ENCODE measurements at regions not wholly inside any gene's neighbourhood (a gene's known extent, or its start where the extent isn't known, plus 50 kb on each side); places are given as distances from the start of the nearest gene placed in this dataset.

DNA sequence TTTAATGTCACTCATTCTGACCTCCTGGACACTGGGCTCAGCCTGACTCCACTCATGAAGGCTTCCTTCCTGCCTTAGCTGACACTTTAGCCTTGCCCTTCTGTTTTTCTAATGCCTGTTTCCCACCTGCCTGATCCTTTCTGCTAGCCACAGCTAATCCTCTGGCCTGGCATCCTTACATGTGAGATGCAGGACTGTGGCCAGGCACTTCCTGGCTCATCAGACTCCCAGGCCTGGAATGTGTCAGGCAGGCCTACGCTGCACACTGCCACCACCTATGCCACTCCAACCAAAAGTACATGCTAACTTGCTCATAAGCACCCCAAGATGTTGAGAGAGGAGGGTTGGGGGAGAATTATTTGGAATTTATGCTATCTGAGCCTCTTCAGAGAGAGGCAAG lies 138.8 kb upstream of the NALF2 start:
- no peak overlapping the region for H2BK20ac ChIP-seq (ENCODE audit: low read depth, low read length, poor library complexity, severe bottlenecking)
- peaks cover 2 to 9% of the 10 kb centered on the region in 2 experiments; a peak in 2 of 4 replicates for H3K4me1 Mint-ChIP-seq
- H3K27ac ChIP-seq (ENCODE audit: insufficient read length, low read depth, low read length), result no peak overlapping the region
- H3K4me1 ChIP-seq (ENCODE audit: insufficient read depth, low read length), result no peaks in the 10 kb centered on the region
- H3K27me3 ChIP-seq (ENCODE audit: insufficient read depth, low read length), result no peaks in the 10 kb centered on the region
- no peaks in the 10 kb centered on the region for H3K23me2 ChIP-seq (ENCODE audit: insufficient read length, low read depth, low read length, poor library complexity, severe bottlenecking)
- H3K9ac ChIP-seq (ENCODE audit: extremely low read depth, insufficient read length, low read length), result no peak overlapping the region
- H2BK12ac ChIP-seq (ENCODE audit: insufficient read length, low read depth, low read length), result no peak overlapping the region
- H3K79me2 ChIP-seq (ENCODE audit: insufficient read depth, low read length), result no peaks in the 10 kb centered on the region
- no peak overlapping the region for H4K91ac ChIP-seq (ENCODE audit: insufficient read length, low read depth, low read length)
- peaks cover 18% of the 10 kb centered on the region for H3K27me3 Mint-ChIP-seq (ENCODE audit: low read depth)
- H2BK15ac ChIP-seq (ENCODE audit: low read depth, low read length), result no peak overlapping the region
- H3K23ac ChIP-seq (ENCODE audit: insufficient read length, low read depth, low read length), result no peak overlapping the region
- TF ChIP-seq, protein P1, sequence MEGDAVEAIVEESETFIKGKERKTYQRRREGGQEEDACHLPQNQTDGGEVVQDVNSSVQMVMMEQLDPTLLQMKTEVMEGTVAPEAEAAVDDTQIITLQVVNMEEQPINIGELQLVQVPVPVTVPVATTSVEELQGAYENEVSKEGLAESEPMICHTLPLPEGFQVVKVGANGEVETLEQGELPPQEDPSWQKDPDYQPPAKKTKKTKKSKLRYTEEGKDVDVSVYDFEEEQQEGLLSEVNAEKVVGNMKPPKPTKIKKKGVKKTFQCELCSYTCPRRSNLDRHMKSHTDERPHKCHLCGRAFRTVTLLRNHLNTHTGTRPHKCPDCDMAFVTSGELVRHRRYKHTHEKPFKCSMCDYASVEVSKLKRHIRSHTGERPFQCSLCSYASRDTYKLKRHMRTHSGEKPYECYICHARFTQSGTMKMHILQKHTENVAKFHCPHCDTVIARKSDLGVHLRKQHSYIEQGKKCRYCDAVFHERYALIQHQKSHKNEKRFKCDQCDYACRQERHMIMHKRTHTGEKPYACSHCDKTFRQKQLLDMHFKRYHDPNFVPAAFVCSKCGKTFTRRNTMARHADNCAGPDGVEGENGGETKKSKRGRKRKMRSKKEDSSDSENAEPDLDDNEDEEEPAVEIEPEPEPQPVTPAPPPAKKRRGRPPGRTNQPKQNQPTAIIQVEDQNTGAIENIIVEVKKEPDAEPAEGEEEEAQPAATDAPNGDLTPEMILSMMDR (conservative IDR thresholded peaks at IDR 0.05), result no peak
- no CpG with 5 or more reads among the region's 1 CpG for WGBS (ENCODE audit: extremely low coverage, insufficient read length, low lambda C conversion rate)
- H3K36me3 Mint-ChIP-seq (ENCODE audit: insufficient read depth in 1 of 3, low read depth in 3 of 3), result peaks cover 0 to 3% (median 0%) of the 10 kb centered on the region in 3 experiments; a peak in 2 of 7 replicates
- no peak for DNase-seq
- H3K4ac ChIP-seq (ENCODE audit: low read depth, low read length), result no peak overlapping the region
- no peak overlapping the region for H3K4me3 Mint-ChIP-seq
- no peak overlapping the region for H2BK5ac ChIP-seq (ENCODE audit: insufficient read length, low read length)
- no peaks in the 10 kb centered on the region for H4K20me1 ChIP-seq (ENCODE audit: control insufficient read depth, insufficient read depth, insufficient read length)
- no peak overlapping the region for H3K56ac ChIP-seq (ENCODE audit: insufficient read length, low read depth, low read length)
- H4K8ac ChIP-seq (replicated peaks; ENCODE audit: insufficient read length, low read depth, low read length), result no peak overlapping the region
- H2AFZ ChIP-seq (ENCODE audit: low read length), result no peak overlapping the region
- H3K18ac ChIP-seq (ENCODE audit: insufficient read length, low read depth, low read length), result no peak overlapping the region
- H3K9me3 ChIP-seq (ENCODE audit: control insufficient read depth, low read depth, low read length), result no peaks in the 10 kb centered on the region
- H3K79me1 ChIP-seq (ENCODE audit: insufficient read depth, low read depth, low read length, poor library complexity, severe bottlenecking), result no peaks in the 10 kb centered on the region
- peaks cover 57 to 62% of the 10 kb centered on the region in 2 experiments for H3K9me3 Mint-ChIP-seq
- H3K4me2 ChIP-seq (ENCODE audit: insufficient read depth, insufficient read length, low read length), result no peak overlapping the region
- H3K27ac Mint-ChIP-seq, result no peak overlapping the region
- no peak overlapping the region for H2BK120ac ChIP-seq (ENCODE audit: low read depth, low read length, poor library complexity, severe bottlenecking)
- no peak overlapping the region for H3T11ph ChIP-seq (ENCODE audit: low read length)
- no peak overlapping the region for H3K14ac ChIP-seq (ENCODE audit: insufficient read depth, low read length)
- no peak overlapping the region for H4K5ac ChIP-seq (ENCODE audit: insufficient read length, low read depth, low read length)
- no peak overlapping the region for H2AK5ac ChIP-seq (ENCODE audit: insufficient read length, low read length)
